Loucy (cell line): ENCODE measurements at regions not wholly inside any gene's neighbourhood (a gene's known extent, or its start where the extent isn't known, plus 50 kb on each side); places are given as distances from the start of the nearest gene placed in this dataset.

Experiments used
- H2AFZ ChIP-seq: fragments of 200-600 bp; sonication (generic); 2 replicates; pipeline ENCODE4 v1.6.0; 2016; ENCODE audit warnings: antibody characterized with exemption, mild to moderate bottlenecking, low read length, moderate library complexity
- H3F3A ChIP-seq: fragments of 200-600 bp; 2 replicates; pipeline ENCODE4 v1.6.0; 2016; ENCODE audit warnings: antibody characterized with exemption, low read depth, mild to moderate bottlenecking
- H3K27me3 ChIP-seq: fragments of 200-600 bp; sonication (generic); 2 replicates; pipeline ENCODE4 v1.6.1; 2014; ENCODE audit warnings: low read length, mild to moderate bottlenecking; ENCODE audit not compliant: insufficient read depth, poor library complexity, severe bottlenecking
- H3K36me3 ChIP-seq: fragments of 200-600 bp; sonication (generic); 2 replicates; pipeline ENCODE4 v1.6.1; 2016; ENCODE audit warnings: low read length; ENCODE audit not compliant: insufficient read depth
- H3K4me1 ChIP-seq: fragments of 200-600 bp; sonication (generic); 2 replicates; pipeline ENCODE4 v1.5.1; 2014; ENCODE audit warnings: low read length, mild to moderate bottlenecking; ENCODE audit not compliant: insufficient read depth, poor library complexity, severe bottlenecking
- H3K4me2 ChIP-seq: fragments of 200-600 bp; sonication (generic); 2 replicates; pipeline ENCODE4 v1.6.0; 2014; ENCODE audit warnings: antibody characterized with exemption, low read length, low read depth, mild to moderate bottlenecking; ENCODE audit not compliant: poor library complexity, severe bottlenecking
- H3K4me3 ChIP-seq: fragments of 200-600 bp; sonication (generic); 2 replicates; pipeline ENCODE4 v1.5.1; 2014; ENCODE audit warnings: low read length, mild to moderate bottlenecking, mixed read lengths; ENCODE audit not compliant: poor library complexity, severe bottlenecking
- H3K79me2 ChIP-seq: fragments of 200-600 bp; sonication (generic); 2 replicates; pipeline ENCODE4 v1.6.1; 2014; ENCODE audit warnings: low read length; ENCODE audit not compliant: insufficient read depth
- H3K9ac ChIP-seq: fragments of 200-600 bp; sonication (generic); 2 replicates; pipeline ENCODE4 v1.6.0; 2014; ENCODE audit warnings: mild to moderate bottlenecking, low read depth, low read length, moderate library complexity; ENCODE audit not compliant: poor library complexity, severe bottlenecking
- H3K9me2 ChIP-seq: fragments of 200-600 bp; sonication (generic); replicated peaks from 2 replicates; pipeline ENCODE4 v1.6.1; 2016; ENCODE audit warnings: low read depth, low read length, mixed read lengths
- H3K9me3 ChIP-seq: fragments of 200-600 bp; sonication (generic); 2 replicates; pipeline ENCODE4 v1.6.1; 2014; ENCODE audit warnings: mild to moderate bottlenecking, antibody characterized with exemption, low read length, low read depth; ENCODE audit not compliant: insufficient read depth
- H4K20me1 ChIP-seq: fragments of 200-600 bp; sonication (generic); 2 replicates; pipeline ENCODE4 v1.6.0; 2014; ENCODE audit warnings: antibody characterized with exemption, low read length, mild to moderate bottlenecking; ENCODE audit not compliant: insufficient read depth, poor library complexity, severe bottlenecking
- EZH2phosphoT487 ChIP-seq: fragments of 200-600 bp; IDR thresholded peaks from 2 replicates; pipeline ENCODE4 v1.6.1; 2018; ENCODE audit warnings: antibody characterized with exemption, mild to moderate bottlenecking, moderate library complexity, borderline replicate concordance
- TF ChIP-seq, protein P1 (sequence below): fragments of 200-600 bp; sonication (generic); conservative IDR thresholded peaks from 2 replicates; pipeline ENCODE4 v1.5.1; 2014; ENCODE audit warnings: mild to moderate bottlenecking, antibody characterized with exemption, low read length

DNA sequence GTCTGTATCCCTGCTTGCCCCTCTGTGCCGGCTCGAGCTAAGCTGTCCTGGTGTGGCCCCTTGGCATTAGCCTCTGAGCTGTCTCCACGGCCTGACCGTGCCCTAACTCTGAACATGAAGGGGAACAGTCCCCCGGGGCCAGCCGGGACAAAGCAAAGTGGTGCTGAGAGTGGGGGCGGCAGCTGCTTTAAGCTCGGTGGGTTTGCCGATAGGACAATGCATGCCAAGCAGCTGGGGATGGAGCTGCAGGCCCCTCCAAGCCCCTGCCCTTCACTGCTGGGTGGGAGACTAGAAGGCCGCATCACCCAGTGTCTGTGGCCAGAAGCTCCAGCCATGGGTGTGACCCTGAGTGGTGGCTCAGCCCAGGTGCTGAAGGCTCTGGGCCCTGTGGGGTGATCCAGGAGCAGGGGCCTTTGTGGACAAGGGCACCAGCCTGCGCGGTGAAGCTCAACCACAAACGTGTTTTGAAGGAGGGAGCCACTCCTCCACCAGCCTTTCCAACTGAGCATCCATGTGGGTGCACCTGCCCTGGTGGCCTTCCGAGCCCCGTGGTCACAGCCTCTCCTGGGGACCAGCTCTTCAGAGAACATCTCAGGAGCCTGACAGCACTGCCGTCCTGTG, 242.5 kb downstream of the ERMARD start:
- Histone ChIP-seq H3K9ac (no peak overlapping the region), H3K9me3 (peaks cover 11% of the 10 kb centered on the region; the same call in 1 of the 2 replicates), H3K9me2 (no peaks in the 10 kb centered on the region), H3K36me3 (no peaks in the 10 kb centered on the region), H3K4me1 (no peaks in the 10 kb centered on the region), H3K27me3 (no peaks in the 10 kb centered on the region), H2AFZ (no peak overlapping the region), H3F3A (no peaks in the 10 kb centered on the region), H3K4me2 (no peak overlapping the region), H4K20me1 (no peaks in the 10 kb centered on the region), H3K79me2 (no peaks in the 10 kb centered on the region), H3K4me3 (no peak overlapping the region)
- TF ChIP-seq EZH2phosphoT487, result no peak
- TF ChIP-seq, protein P1, sequence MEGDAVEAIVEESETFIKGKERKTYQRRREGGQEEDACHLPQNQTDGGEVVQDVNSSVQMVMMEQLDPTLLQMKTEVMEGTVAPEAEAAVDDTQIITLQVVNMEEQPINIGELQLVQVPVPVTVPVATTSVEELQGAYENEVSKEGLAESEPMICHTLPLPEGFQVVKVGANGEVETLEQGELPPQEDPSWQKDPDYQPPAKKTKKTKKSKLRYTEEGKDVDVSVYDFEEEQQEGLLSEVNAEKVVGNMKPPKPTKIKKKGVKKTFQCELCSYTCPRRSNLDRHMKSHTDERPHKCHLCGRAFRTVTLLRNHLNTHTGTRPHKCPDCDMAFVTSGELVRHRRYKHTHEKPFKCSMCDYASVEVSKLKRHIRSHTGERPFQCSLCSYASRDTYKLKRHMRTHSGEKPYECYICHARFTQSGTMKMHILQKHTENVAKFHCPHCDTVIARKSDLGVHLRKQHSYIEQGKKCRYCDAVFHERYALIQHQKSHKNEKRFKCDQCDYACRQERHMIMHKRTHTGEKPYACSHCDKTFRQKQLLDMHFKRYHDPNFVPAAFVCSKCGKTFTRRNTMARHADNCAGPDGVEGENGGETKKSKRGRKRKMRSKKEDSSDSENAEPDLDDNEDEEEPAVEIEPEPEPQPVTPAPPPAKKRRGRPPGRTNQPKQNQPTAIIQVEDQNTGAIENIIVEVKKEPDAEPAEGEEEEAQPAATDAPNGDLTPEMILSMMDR, result no peak

DNA sequence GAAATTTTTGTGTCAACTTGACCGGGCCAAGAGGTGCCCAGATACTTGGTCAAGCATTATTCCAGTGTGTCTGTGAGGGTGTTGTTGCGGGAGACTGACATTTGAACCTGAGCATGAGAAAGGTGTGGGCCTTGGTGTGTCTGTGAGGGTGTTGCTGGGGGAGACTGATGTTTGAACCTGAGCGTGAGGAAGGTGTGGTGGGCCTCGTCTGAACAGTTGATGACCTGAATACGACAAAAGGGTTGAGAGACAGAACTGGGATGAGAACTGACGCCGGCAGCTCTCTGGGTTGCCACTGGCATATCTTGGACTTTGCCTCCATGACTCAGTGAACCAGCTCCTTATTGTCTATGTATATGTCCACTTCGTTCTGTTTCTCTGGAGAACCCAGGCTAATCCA, 240.5 kb downstream of the ERMARD start:
- no peaks in the 10 kb centered on the region for H3K27me3 ChIP-seq
- no peaks in the 10 kb centered on the region for H4K20me1 ChIP-seq
- H3K4me1 ChIP-seq, result no peaks in the 10 kb centered on the region
- H3K9me3 ChIP-seq, result peaks cover 8% of the 10 kb centered on the region; the same call in 1 of the 2 replicates
- H3K36me3 ChIP-seq, result no peaks in the 10 kb centered on the region
- H2AFZ ChIP-seq, result no peak overlapping the region
- no peaks in the 10 kb centered on the region for H3K79me2 ChIP-seq
- H3F3A ChIP-seq, result no peaks in the 10 kb centered on the region
- no peak overlapping the region for H3K4me2 ChIP-seq
- H3K4me3 ChIP-seq, result no peak overlapping the region
- H3K9ac ChIP-seq, result no peak overlapping the region
- TF ChIP-seq EZH2phosphoT487, result no peak
- TF ChIP-seq, protein P1, result no peak
- H3K9me2 ChIP-seq, result no peaks in the 10 kb centered on the region

DNA sequence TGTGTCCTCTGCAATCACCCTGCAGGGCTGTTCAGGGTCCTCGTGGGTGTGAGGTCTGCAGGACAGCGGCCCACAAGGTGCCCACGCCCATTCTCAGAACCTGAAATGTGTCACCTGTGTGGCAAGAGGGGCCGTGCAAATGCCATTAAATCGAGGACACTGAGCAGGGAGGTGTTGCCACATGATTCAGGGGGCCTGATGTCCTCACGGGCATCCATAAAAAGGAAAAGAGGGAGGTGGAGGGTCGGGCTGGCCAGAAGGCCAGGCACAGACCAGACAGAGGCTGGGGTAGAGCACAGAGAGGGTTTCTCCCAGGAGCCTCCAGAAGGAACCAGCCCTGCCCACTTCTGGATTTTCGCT, 239.6 kb downstream of the ERMARD start:
- Histone ChIP-seq H3K9ac (no peak overlapping the region), H3K9me3 (peaks cover 9% of the 10 kb centered on the region; the same call in 1 of the 2 replicates), H3K27me3 (no peaks in the 10 kb centered on the region), H4K20me1 (no peaks in the 10 kb centered on the region), H3F3A (no peaks in the 10 kb centered on the region), H3K4me1 (no peaks in the 10 kb centered on the region), H3K4me2 (no peak overlapping the region), H3K4me3 (no peak overlapping the region), H3K9me2 (no peaks in the 10 kb centered on the region), H3K36me3 (no peaks in the 10 kb centered on the region), H2AFZ (no peak overlapping the region), H3K79me2 (no peaks in the 10 kb centered on the region)
- TF ChIP-seq, protein P1, result no peak
- no peak for TF ChIP-seq EZH2phosphoT487
